OCI-LY7 (cell line): ENCODE measurements at regions not wholly inside any gene's neighbourhood (a gene's known extent, or its start where the extent isn't known, plus 50 kb on each side); places are given as distances from the start of the nearest gene placed in this dataset.

ENCODE experiments used
- EZH2phosphoT487 ChIP-seq: fragments of 200-600 bp; sonication (generic); IDR thresholded peaks from 2 replicates; pipeline ENCODE4 v1.6.1; 2018; ENCODE audit warnings: low read depth, borderline replicate concordance, mild to moderate bottlenecking, mixed run types, antibody characterized with exemption, low read length, moderate library complexity, mixed read lengths
- TF ChIP-seq, protein P1 (sequence below): fragments of 200-600 bp; sonication (generic); conservative IDR thresholded peaks from 2 replicates; pipeline ENCODE4 v1.5.1; 2014; ENCODE audit warnings: mild to moderate bottlenecking, antibody characterized with exemption, low read length, moderate library complexity, mixed read lengths

GRCh38 chr2:18169121-18169892 lies 290.8 kb downstream of the KCNS3 start:
- no peak for TF ChIP-seq EZH2phosphoT487
- TF ChIP-seq, protein P1, sequence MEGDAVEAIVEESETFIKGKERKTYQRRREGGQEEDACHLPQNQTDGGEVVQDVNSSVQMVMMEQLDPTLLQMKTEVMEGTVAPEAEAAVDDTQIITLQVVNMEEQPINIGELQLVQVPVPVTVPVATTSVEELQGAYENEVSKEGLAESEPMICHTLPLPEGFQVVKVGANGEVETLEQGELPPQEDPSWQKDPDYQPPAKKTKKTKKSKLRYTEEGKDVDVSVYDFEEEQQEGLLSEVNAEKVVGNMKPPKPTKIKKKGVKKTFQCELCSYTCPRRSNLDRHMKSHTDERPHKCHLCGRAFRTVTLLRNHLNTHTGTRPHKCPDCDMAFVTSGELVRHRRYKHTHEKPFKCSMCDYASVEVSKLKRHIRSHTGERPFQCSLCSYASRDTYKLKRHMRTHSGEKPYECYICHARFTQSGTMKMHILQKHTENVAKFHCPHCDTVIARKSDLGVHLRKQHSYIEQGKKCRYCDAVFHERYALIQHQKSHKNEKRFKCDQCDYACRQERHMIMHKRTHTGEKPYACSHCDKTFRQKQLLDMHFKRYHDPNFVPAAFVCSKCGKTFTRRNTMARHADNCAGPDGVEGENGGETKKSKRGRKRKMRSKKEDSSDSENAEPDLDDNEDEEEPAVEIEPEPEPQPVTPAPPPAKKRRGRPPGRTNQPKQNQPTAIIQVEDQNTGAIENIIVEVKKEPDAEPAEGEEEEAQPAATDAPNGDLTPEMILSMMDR: no peak
